ENCODE measurements at regions not wholly inside any gene's neighbourhood (a gene's known extent, or its start where the extent isn't known, plus 50 kb on each side); places are given as distances from the start of the nearest gene placed in this dataset.

GRCh38 chr7:155211761-155212160 is 85.9 kb upstream of the INSIG1 start:
- H4K20me1 ChIP-seq (ENCODE audit: insufficient read depth, poor library complexity, severe bottlenecking) = no peaks in the 10 kb centered on the region
- WGBS (ENCODE audit: low lambda C conversion rate, missing lambda C conversion rate) = 92% methylated on average over 4 of the region's 4 CpGs
- no peaks in the 10 kb centered on the region for H3K79me2 ChIP-seq
- no peak for DNase-seq (ENCODE audit: low spot score)
- no peak overlapping the region for H3K4me3 ChIP-seq
- H3K4me1 ChIP-seq (ENCODE audit: insufficient read depth) = peaks cover 15% of the 10 kb centered on the region
- H3K9me3 ChIP-seq (ENCODE audit: low read depth) = no peaks in the 10 kb centered on the region
- no peak overlapping the region for H3K27ac ChIP-seq
- no peak overlapping the region for H3K4me2 ChIP-seq
- H3K27me3 ChIP-seq = no peaks in the 10 kb centered on the region
- no peaks in the 10 kb centered on the region for H3K9me2 ChIP-seq (replicated peaks; ENCODE audit: insufficient read depth)
- TF ChIP-seq EZH2phosphoT487 (IDR thresholded peaks at IDR 0.05; ENCODE audit: low read depth, severe bottlenecking, unreplicated experiment) = no peak
- TF ChIP-seq EZH2 (IDR thresholded peaks at IDR 0.05; ENCODE audit: borderline replicate concordance) = no peak
- TF ChIP-seq CTCF (IDR thresholded peaks at IDR 0.05; ENCODE audit: poor library complexity) = no peak
- H2AFZ ChIP-seq = no peak overlapping the region
- no peaks in the 10 kb centered on the region for H3K36me3 ChIP-seq (replicated peaks; ENCODE audit: insufficient read depth, low read depth)

GRCh38 chr7:155212301-155213015 is 85.2 kb upstream of the INSIG1 start:
- Histone ChIP-seq H3K4me1 (ENCODE audit: insufficient read depth) (peaks cover 15% of the 10 kb centered on the region), H3K27ac (no peak overlapping the region), H3K4me2 (no peak overlapping the region), H3K9me3 (ENCODE audit: low read depth) (no peaks in the 10 kb centered on the region), H3K4me3 (no peak overlapping the region), H3K27me3 (no peaks in the 10 kb centered on the region), H3K9me2 (replicated peaks; ENCODE audit: insufficient read depth) (no peaks in the 10 kb centered on the region), H2AFZ (no peak overlapping the region), H3K36me3 (replicated peaks; ENCODE audit: insufficient read depth, low read depth) (no peaks in the 10 kb centered on the region), H3K79me2 (no peaks in the 10 kb centered on the region), H4K20me1 (ENCODE audit: insufficient read depth, poor library complexity, severe bottlenecking) (no peaks in the 10 kb centered on the region)
- no peak for DNase-seq (ENCODE audit: low spot score)
- TF ChIP-seq EZH2 (IDR thresholded peaks at IDR 0.05; ENCODE audit: borderline replicate concordance) (no peak), EZH2phosphoT487 (IDR thresholded peaks at IDR 0.05; ENCODE audit: low read depth, severe bottlenecking, unreplicated experiment) (no peak), CTCF (IDR thresholded peaks at IDR 0.05; ENCODE audit: poor library complexity) (no peak)
- WGBS (ENCODE audit: low lambda C conversion rate, missing lambda C conversion rate) = 87% methylated on average over 15 of the region's 15 CpGs

- Histone ChIP-seq H2AFZ (no peak overlapping the region), H3K27me3 (no peaks in the 10 kb centered on the region), H3K9me3 (ENCODE audit: low read depth) (no peaks in the 10 kb centered on the region), H3K27ac (peak overlapping the region; percentile 21), H3K4me2 (no peak overlapping the region), H3K4me3 (no peak overlapping the region), H3K36me3 (replicated peaks; ENCODE audit: insufficient read depth, low read depth) (no peaks in the 10 kb centered on the region), H4K20me1 (ENCODE audit: insufficient read depth, poor library complexity, severe bottlenecking) (no peaks in the 10 kb centered on the region), H3K79me2 (no peaks in the 10 kb centered on the region), H3K4me1 (ENCODE audit: insufficient read depth) (peaks cover 15% of the 10 kb centered on the region), H3K9me2 (replicated peaks; ENCODE audit: insufficient read depth) (no peaks in the 10 kb centered on the region)
- no peak for DNase-seq (ENCODE audit: low spot score)
- TF ChIP-seq EZH2 (IDR thresholded peaks at IDR 0.05; ENCODE audit: borderline replicate concordance) (no peak), EZH2phosphoT487 (IDR thresholded peaks at IDR 0.05; ENCODE audit: low read depth, severe bottlenecking, unreplicated experiment) (no peak), CTCF (IDR thresholded peaks at IDR 0.05; ENCODE audit: poor library complexity) (no peak)
- 92% methylated on average over 4 of the region's 4 CpGs for WGBS (ENCODE audit: low lambda C conversion rate, missing lambda C conversion rate)
These were observed 84.3 kb upstream of the INSIG1 start for GRCh38 chr7:155213385-155213784.

Measured in hepatocyte (in vitro differentiated cells).